ENCODE measurements at regions not wholly inside any gene's neighbourhood (a gene's known extent, or its start where the extent isn't known, plus 50 kb on each side); places are given as distances from the start of the nearest gene placed in this dataset.

DNA sequence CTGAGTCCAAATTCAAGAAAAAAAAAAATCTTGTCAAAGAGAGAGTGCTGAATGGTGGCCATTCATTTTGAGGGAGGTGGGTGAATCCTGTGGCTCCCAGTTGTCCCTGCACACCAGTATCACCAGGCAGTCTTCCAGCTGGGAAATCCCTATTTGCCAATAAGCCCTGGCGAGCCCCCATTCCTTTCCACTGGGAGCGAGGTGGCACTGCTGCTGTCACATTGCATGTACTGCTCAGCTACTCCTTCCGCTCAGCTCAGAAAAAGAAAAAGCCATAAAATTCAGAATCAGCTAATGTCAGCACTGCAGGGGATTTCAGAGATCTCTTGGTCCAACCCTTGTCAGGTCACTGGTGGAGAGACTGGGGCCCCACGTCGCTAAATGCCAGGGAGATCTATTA, 298.5 kb downstream of the OMA1 start:
- H3K36me3 ChIP-seq (ENCODE audit: control insufficient read depth, insufficient read depth, low read length) = no peaks in the 10 kb centered on the region
- no peak overlapping the region for H2AFZ ChIP-seq (ENCODE audit: low read depth, low read length)
- intact Hi-C loops (cut with micrococcal nuclease) = loop anchor here (10.0 kb wide), 1 partner anchor 147 kb away; no protein-coding TSS in a partner anchor
- H3K79me2 ChIP-seq (ENCODE audit: control insufficient read depth, insufficient read depth, low read length) = no peaks in the 10 kb centered on the region
- no peaks in the 10 kb centered on the region for H4K20me1 ChIP-seq (replicated peaks; ENCODE audit: control insufficient read depth, insufficient read depth, low read length)
- no peak overlapping the region for H3K9ac ChIP-seq (ENCODE audit: insufficient read depth in 1 of 2, low read depth in 2 of 2, low read length in 2 of 2)
- no peak overlapping the region for H3K4me2 ChIP-seq (ENCODE audit: insufficient read depth, low read length)
- FAIRE-seq (no peak), DNase-seq (ENCODE audit: extremely low read depth in 1 of 4, low spot score in 3 of 4) (no peak), ATAC-seq (no peak)
- CTCF ChIA-PET (ENCODE audit: low intra/inter-chr PET ratio) = no interaction called here
- no peaks in the 10 kb centered on the region for H3K9me3 ChIP-seq (replicated peaks; ENCODE audit: control insufficient read depth, insufficient read depth, low read depth, low read length)
- 0% methylated on average over 5 of the region's 5 CpGs for WGBS (ENCODE audit: insufficient coverage, low coverage, missing lambda C conversion rate)
- no peak overlapping the region for H3K27ac ChIP-seq (ENCODE audit: extremely low read depth, low read depth, low read length)
- H3K4me3 ChIP-seq = no peak overlapping the region
- H3K9me1 ChIP-seq (ENCODE audit: control insufficient read depth, insufficient read depth, low read length) = no peaks in the 10 kb centered on the region
- in situ Hi-C loops (cut with MboI) = no loop called here
- no peak for TF ChIP-seq ETV6 (IDR thresholded peaks at IDR 0.05; ENCODE audit: borderline replicate concordance in 1 of 2, low read depth in 2 of 2, low read length in 1 of 2)
- TF ChIP-seq ETV6 (CRISPR knock-in tag; IDR thresholded peaks at IDR 0.05; ENCODE audit: borderline replicate concordance) = no peak
- no peak for TF ChIP-seq ZNF318 (IDR thresholded peaks at IDR 0.05; ENCODE audit: borderline replicate concordance in 1 of 2, low read depth in 1 of 2)
- no peak for TF ChIP-seq RNF2 (IDR thresholded peaks at IDR 0.05)
- TF ChIP-seq PTRF (tag; IDR thresholded peaks at IDR 0.05) = no peak
- peaks cover 4 to 23% of the 10 kb centered on the region in 2 experiments; a peak in 3 of 5 replicates for H3K27me3 ChIP-seq (ENCODE audit: control insufficient read depth in 2 of 2, insufficient read depth in 2 of 2, low read length in 2 of 2)
- POLR2A ChIA-PET = no interaction called here
- no TSS peak for BruUV-seq (replicated peaks)
- H3K4me1 ChIP-seq (replicated peaks in 1 of 2; ENCODE audit: control insufficient read depth in 2 of 2, insufficient read depth in 2 of 2, low read length in 2 of 2) = peaks cover 0 to 4% of the 10 kb centered on the region in 2 experiments; a peak in 1 of 5 replicates

All from K562 (cell line).